ENCODE measurements at regions not wholly inside any gene's neighbourhood (a gene's known extent, or its start where the extent isn't known, plus 50 kb on each side); places are given as distances from the start of the nearest gene placed in this dataset.

DNA sequence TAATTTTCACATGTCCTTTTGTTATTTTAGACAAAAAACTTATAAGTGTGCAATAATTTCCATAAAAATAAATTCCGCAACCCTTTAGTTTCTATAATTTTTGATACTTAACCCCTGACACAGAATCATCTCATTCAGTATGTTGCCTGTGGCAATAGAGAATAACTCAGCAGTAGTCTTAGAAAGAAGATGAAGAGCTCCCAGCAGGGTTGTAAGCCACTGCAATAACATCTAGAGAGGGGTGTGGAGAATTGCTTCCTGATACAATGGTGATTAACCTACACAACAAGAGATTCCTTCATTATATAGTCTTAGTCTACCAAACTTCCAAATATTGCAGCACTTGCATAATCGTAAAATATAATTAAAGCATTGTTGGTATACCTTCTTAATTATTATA lies 118.9 kb downstream of the TMX3 start:
- no peaks in the 10 kb centered on the region for H3K4me1 ChIP-seq
- no peaks in the 10 kb centered on the region for H3K9me3 ChIP-seq
- no peak overlapping the region for H3K4me3 ChIP-seq
- DNase-seq (no peak), ATAC-seq (ENCODE audit: low FRiP score in 2 of 2) (no peak)
- no peak overlapping the region for H3K27ac ChIP-seq
- 84 to 93% methylated on average over 2 of the region's 2 CpGs for WGBS, 2 donors
- H3K36me3 ChIP-seq = no peaks in the 10 kb centered on the region
- TF ChIP-seq POLR2A (IDR thresholded peaks at IDR 0.05) = no peak
- TF ChIP-seq POLR2AphosphoS5 (IDR thresholded peaks at IDR 0.05) = no peak
- TF ChIP-seq EP300 (IDR thresholded peaks at IDR 0.05) = no peak
- TF ChIP-seq, protein P1, sequence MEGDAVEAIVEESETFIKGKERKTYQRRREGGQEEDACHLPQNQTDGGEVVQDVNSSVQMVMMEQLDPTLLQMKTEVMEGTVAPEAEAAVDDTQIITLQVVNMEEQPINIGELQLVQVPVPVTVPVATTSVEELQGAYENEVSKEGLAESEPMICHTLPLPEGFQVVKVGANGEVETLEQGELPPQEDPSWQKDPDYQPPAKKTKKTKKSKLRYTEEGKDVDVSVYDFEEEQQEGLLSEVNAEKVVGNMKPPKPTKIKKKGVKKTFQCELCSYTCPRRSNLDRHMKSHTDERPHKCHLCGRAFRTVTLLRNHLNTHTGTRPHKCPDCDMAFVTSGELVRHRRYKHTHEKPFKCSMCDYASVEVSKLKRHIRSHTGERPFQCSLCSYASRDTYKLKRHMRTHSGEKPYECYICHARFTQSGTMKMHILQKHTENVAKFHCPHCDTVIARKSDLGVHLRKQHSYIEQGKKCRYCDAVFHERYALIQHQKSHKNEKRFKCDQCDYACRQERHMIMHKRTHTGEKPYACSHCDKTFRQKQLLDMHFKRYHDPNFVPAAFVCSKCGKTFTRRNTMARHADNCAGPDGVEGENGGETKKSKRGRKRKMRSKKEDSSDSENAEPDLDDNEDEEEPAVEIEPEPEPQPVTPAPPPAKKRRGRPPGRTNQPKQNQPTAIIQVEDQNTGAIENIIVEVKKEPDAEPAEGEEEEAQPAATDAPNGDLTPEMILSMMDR (IDR thresholded peaks at IDR 0.05) = no peak
- no peaks in the 10 kb centered on the region for H3K27me3 ChIP-seq

DNA sequence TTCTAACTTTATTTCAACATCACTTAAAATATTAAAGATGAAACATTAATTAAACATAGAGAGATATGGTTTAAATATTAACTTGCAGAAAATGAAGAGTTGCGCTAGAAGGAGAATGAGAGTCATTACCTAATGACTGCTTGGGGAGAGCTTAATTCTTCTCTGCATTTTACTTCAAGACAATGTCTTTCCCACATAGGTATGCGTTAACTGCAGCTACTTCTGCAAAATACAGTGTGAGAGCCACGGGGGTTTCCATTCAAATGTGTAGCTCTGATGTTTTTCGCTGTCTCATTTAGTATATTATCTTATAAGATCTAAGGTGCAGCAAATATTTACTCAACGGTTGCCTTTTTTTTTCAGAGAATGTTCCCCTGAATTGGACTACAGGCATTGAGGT lies 126.7 kb downstream of the TMX3 start:
- no peak for DNase-seq

DNA sequence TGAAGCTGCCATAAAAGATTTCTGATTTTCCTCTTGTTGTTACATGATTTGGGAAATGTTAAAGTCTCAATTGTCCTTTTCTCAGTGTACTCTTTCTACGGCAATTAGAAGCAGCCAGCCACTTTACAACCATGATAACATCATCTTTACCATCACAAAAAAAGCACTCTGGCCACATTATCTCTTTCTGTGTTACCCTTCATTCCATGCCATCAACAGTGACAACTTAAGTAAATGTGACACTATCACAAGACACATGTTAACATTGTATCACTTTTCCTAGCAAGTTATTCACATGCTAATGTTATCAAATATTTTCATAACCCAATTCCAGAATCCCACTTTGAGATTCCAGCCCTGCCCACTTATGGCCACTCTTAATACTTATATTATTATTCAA lies 131.2 kb downstream of the TMX3 start:
- H3K27ac ChIP-seq = no peak overlapping the region
- H3K4me3 ChIP-seq = no peak overlapping the region
- no peaks in the 10 kb centered on the region for H3K9me3 ChIP-seq
- no peaks in the 10 kb centered on the region for H3K27me3 ChIP-seq
- no peaks in the 10 kb centered on the region for H3K36me3 ChIP-seq
- DNase-seq (no peak), ATAC-seq (ENCODE audit: low FRiP score in 2 of 2) (no peak)
- WGBS, 2 donors = 69 to 70% methylated on average over 1 of the region's 1 CpG
- TF ChIP-seq EP300 (IDR thresholded peaks at IDR 0.05) = no peak
- TF ChIP-seq POLR2A (IDR thresholded peaks at IDR 0.05) = no peak
- TF ChIP-seq, protein P1 (IDR thresholded peaks at IDR 0.05) = no peak
- no peak for TF ChIP-seq POLR2AphosphoS5 (IDR thresholded peaks at IDR 0.05)
- no peaks in the 10 kb centered on the region for H3K4me1 ChIP-seq

More for the DNA sequence above, 126.7 kb downstream of the TMX3 start:
- no peak overlapping the region for H3K27ac ChIP-seq
- ATAC-seq (ENCODE audit: low FRiP score in 2 of 2) = no peak
- H3K4me1 ChIP-seq = no peaks in the 10 kb centered on the region
- H3K36me3 ChIP-seq = no peaks in the 10 kb centered on the region
- H3K9me3 ChIP-seq = no peaks in the 10 kb centered on the region
- H3K27me3 ChIP-seq = no peaks in the 10 kb centered on the region
- 54 to 59% methylated on average over 5 of the region's 5 CpGs for WGBS, 2 donors
- H3K4me3 ChIP-seq = no peak overlapping the region
- TF ChIP-seq POLR2AphosphoS5 (IDR thresholded peaks at IDR 0.05) (no peak), EP300 (IDR thresholded peaks at IDR 0.05) (no peak), POLR2A (IDR thresholded peaks at IDR 0.05) (no peak)
- TF ChIP-seq, protein P1 (IDR thresholded peaks at IDR 0.05) = no peak

DNA sequence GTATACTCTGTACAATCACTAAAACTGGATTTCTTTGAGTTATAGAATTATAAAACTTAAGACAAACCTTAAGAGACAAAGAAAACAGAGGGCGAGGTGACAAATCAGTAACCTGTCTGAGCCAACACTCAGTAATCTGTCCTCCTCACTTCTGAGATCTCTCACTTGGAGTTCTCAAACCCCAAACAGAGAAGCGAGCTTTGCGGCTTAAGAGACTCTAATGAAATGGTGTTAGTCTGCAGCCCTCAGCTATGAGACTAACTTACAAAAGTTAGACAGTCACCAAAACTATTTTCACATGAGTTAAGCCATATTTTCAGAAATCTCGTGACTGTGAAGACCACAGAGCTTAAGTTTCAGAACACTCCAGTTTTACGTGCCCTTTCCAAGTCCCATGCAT lies 140.6 kb downstream of the TMX3 start:
- TF ChIP-seq POLR2A (IDR thresholded peaks at IDR 0.05) = no peak
- TF ChIP-seq EP300 (IDR thresholded peaks at IDR 0.05) = no peak
- no peak for TF ChIP-seq POLR2AphosphoS5 (IDR thresholded peaks at IDR 0.05)
- TF ChIP-seq, protein P1 (IDR thresholded peaks at IDR 0.05) = no peak
- Histone ChIP-seq H3K27me3 (no peaks in the 10 kb centered on the region), H3K27ac (no peak overlapping the region), H3K36me3 (no peaks in the 10 kb centered on the region), H3K4me3 (no peak overlapping the region), H3K4me1 (no peaks in the 10 kb centered on the region), H3K9me3 (no peaks in the 10 kb centered on the region)
- ATAC-seq (ENCODE audit: low FRiP score in 2 of 2) (no peak), DNase-seq (no peak)
- 80 to 82% methylated on average over 5 of the region's 5 CpGs for WGBS, 2 donors

DNA sequence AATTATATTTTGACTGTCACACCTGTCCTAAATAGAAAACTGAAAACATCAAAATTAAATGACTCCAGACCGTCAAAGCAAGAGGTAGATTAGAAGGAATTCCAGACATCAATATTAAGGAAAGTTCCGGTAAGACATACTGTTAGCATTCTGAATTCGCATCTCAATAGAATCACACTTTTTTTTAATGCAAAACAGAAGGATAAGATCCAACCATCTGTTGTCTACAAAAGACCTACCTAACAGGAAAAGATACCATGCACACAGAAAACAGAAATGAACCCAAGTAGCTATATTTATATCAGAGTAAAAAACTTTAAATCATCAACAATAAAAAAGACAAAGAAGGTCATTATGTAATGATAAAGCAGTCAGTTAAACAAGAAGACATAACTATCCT lies 145.0 kb downstream of the TMX3 start:
- Histone ChIP-seq H3K36me3 (no peaks in the 10 kb centered on the region), H3K4me1 (no peaks in the 10 kb centered on the region), H3K27me3 (no peaks in the 10 kb centered on the region), H3K9me3 (no peaks in the 10 kb centered on the region), H3K4me3 (no peak overlapping the region), H3K27ac (no peak overlapping the region)
- 89 to 94% methylated on average over 3 of the region's 3 CpGs for WGBS, 2 donors
- no peak for TF ChIP-seq EP300 (IDR thresholded peaks at IDR 0.05)
- TF ChIP-seq POLR2AphosphoS5 (IDR thresholded peaks at IDR 0.05) = no peak
- ATAC-seq (ENCODE audit: low FRiP score in 2 of 2) = no peak
- DNase-seq = no peak

Data from upper lobe of left lung (tissue), 6 donors.